ENCODE measurements at regions not wholly inside any gene's neighbourhood (a gene's known extent, or its start where the extent isn't known, plus 50 kb on each side); places are given as distances from the start of the nearest gene placed in this dataset.

- Histone ChIP-seq H3K4me1 (peaks cover 0 to 37% (median 23%) of the 10 kb centered on the region in 4 donors), H3K9me3 (no peaks in the 10 kb centered on the region), H3K36me3 (no peaks in the 10 kb centered on the region), H3K27me3 (no peaks in the 10 kb centered on the region), H3K27ac (no peak overlapping the region), H3K4me3 (no peak overlapping the region)
- WGBS, 2 donors = 86 to 94% methylated on average over 1 of the region's 1 CpG
- TF ChIP-seq, protein P1, sequence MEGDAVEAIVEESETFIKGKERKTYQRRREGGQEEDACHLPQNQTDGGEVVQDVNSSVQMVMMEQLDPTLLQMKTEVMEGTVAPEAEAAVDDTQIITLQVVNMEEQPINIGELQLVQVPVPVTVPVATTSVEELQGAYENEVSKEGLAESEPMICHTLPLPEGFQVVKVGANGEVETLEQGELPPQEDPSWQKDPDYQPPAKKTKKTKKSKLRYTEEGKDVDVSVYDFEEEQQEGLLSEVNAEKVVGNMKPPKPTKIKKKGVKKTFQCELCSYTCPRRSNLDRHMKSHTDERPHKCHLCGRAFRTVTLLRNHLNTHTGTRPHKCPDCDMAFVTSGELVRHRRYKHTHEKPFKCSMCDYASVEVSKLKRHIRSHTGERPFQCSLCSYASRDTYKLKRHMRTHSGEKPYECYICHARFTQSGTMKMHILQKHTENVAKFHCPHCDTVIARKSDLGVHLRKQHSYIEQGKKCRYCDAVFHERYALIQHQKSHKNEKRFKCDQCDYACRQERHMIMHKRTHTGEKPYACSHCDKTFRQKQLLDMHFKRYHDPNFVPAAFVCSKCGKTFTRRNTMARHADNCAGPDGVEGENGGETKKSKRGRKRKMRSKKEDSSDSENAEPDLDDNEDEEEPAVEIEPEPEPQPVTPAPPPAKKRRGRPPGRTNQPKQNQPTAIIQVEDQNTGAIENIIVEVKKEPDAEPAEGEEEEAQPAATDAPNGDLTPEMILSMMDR (IDR thresholded peaks at IDR 0.05) = no peak
- no peak for TF ChIP-seq POLR2A (IDR thresholded peaks at IDR 0.05)
- no peak for TF ChIP-seq POLR2AphosphoS5 (IDR thresholded peaks at IDR 0.05)
- TF ChIP-seq EP300 (IDR thresholded peaks at IDR 0.05) = no peak
- intact Hi-C loops (cut with DNase I) = no loop called here
- DNase-seq = no peak
Observed at GRCh38 chr5:33316773-33317172, 124.0 kb upstream of the TARS1 start.

DNA sequence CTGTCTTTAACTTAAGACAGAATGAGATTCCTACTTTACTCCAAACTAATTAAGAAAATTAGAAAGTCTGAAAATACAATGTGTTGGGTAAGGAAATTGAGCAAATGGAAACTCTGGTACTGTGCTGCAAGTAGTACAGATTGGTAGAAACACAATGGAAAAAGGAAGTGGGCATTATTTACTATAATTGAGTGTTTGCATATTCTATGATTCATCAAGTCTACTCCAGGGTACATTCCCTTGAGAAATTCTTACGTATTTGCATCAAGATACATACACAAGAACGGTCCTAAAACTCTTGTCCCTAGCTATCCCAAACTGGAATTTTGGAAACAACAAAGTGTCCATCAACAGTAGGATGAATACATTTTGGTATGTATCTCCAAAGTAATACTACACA, 123.5 kb upstream of the TARS1 start:
- H3K9me3 ChIP-seq = no peaks in the 10 kb centered on the region
- 70 to 89% methylated on average over 2 of the region's 2 CpGs for WGBS, 2 donors
- intact Hi-C loops (cut with DNase I) = no loop called here

DNA sequence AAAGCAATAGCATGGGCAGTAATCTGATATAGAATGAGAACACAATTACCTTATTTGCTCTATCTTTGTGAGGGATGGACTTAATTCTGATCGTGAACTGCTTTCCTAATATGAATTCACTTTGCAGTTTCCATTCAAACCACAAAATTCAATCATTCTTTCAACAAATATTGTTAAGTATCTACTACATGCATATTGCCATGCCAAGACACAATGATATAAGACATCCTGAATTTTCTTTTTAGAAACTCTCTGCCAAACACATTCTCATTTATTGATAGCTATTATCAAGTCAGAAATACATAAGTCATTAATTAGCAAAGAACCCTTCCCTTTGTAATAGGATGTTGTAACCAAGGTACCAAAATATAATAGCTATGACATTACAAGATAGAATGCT, 121.6 kb upstream of the TARS1 start:
- H3K27ac ChIP-seq = peak overlapping the region in 3 of 4 donors; percentile 55 to 77 (median 75)
- 75 to 88% methylated on average over 1 of the region's 1 CpG for WGBS, 2 donors

More for the DNA sequence above, 123.5 kb upstream of the TARS1 start:
- no peak for DNase-seq
- Histone ChIP-seq H3K27me3 (no peaks in the 10 kb centered on the region), H3K36me3 (no peaks in the 10 kb centered on the region), H3K4me3 (no peak overlapping the region), H3K4me1 (peaks cover 0 to 32% (median 21%) of the 10 kb centered on the region in 4 donors), H3K27ac (peak overlapping the region in 1 of 4 donors; percentile 77)
- no peak for TF ChIP-seq EP300 (IDR thresholded peaks at IDR 0.05)
- no peak for TF ChIP-seq POLR2AphosphoS5 (IDR thresholded peaks at IDR 0.05)
- TF ChIP-seq POLR2A (IDR thresholded peaks at IDR 0.05) = no peak
- TF ChIP-seq, protein P1 (IDR thresholded peaks at IDR 0.05) = no peak

DNA sequence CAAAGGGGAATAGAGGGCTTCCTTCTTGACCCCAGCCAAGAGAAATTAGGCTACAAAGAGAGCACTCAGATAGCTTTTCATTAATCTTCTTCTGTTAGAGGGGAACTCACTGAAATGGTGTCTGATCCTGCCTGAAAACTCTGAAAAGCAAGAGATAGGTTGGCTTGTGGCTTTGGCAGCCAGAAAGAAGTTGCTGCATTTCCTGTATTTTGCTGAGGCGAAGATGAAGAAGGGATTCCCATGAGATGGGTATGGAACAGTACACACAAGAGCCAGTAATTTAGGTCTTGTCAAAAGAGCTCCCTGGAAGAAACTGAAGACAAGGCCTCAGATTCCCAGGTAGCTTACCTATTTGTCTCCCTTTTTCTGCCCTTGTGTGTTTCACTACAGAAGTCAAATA, 120.9 kb upstream of the TARS1 start:
- TF ChIP-seq EP300 (IDR thresholded peaks at IDR 0.05) (no peak), POLR2AphosphoS5 (IDR thresholded peaks at IDR 0.05) (no peak), POLR2A (IDR thresholded peaks at IDR 0.05) (no peak)
- TF ChIP-seq, protein P1 (IDR thresholded peaks at IDR 0.05) = no peak
- H3K27me3 ChIP-seq = no peaks in the 10 kb centered on the region
- intact Hi-C loops (cut with DNase I) = loop anchor here (5.0 kb wide), 2 partner anchors 42 to 87 kb away; no protein-coding TSS in a partner anchor
- H3K27ac ChIP-seq = peak overlapping the region; percentile 55 to 77 (median 72)
- no peak for DNase-seq
- 50 to 87% methylated on average over 1 of the region's 1 CpG for WGBS, 2 donors
- no peaks in the 10 kb centered on the region for H3K9me3 ChIP-seq
- H3K4me1 ChIP-seq = peaks cover 0 to 38% (median 26%) of the 10 kb centered on the region in 4 donors
- H3K4me3 ChIP-seq = no peak overlapping the region
- H3K36me3 ChIP-seq = no peaks in the 10 kb centered on the region

More for the DNA sequence above, 121.6 kb upstream of the TARS1 start:
- H3K36me3 ChIP-seq = no peaks in the 10 kb centered on the region
- H3K27me3 ChIP-seq = no peaks in the 10 kb centered on the region
- TF ChIP-seq POLR2A (IDR thresholded peaks at IDR 0.05) (no peak), EP300 (IDR thresholded peaks at IDR 0.05) (no peak)
- TF ChIP-seq, protein P1 (IDR thresholded peaks at IDR 0.05) = no peak
- DNase-seq = no peak
- H3K4me3 ChIP-seq = no peak overlapping the region
- H3K4me1 ChIP-seq = peaks cover 0 to 31% (median 20%) of the 10 kb centered on the region in 4 donors
- intact Hi-C loops (cut with DNase I) = no loop called here
- H3K9me3 ChIP-seq = no peaks in the 10 kb centered on the region

DNA sequence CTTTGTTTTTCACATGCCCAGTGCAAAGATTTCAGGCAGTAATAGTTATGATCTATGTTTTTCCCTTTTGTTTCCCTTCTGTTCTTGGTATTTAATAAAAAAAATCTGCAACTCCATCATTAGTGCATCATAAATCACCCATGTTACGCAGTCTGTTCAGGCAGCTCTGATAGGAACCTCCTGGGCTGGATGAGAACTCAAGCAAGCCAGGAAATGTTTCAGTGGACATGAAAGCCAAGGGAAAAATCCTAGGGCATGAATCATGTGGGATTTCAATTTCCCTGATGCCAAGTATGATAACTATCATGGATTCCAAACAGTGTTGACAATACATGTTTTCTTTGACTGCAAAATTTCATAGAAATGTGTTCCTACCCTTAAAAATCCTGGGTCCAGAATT, 119.7 kb upstream of the TARS1 start:
- Histone ChIP-seq H3K27ac (peak overlapping the region; percentile 55 to 77 (median 72)), H3K4me1 (peaks cover 0 to 50% (median 37%) of the 10 kb centered on the region in 4 donors), H3K9me3 (no peaks in the 10 kb centered on the region), H3K36me3 (no peaks in the 10 kb centered on the region), H3K4me3 (no peak overlapping the region), H3K27me3 (no peaks in the 10 kb centered on the region)
- DNase-seq = peak; percentile 87
- 75 to 93% methylated on average over 1 of the region's 1 CpG for WGBS, 2 donors
- intact Hi-C loops (cut with DNase I) = loop anchor here (5.0 kb wide), 2 partner anchors 41 to 86 kb away; no protein-coding TSS in a partner anchor
- peak in 2 of 4 donors; percentile 19 to 56 for TF ChIP-seq EP300 (IDR thresholded peaks at IDR 0.05)
- peak; percentile 79 to 81 (median 80) for TF ChIP-seq POLR2AphosphoS5 (IDR thresholded peaks at IDR 0.05)
- no peak for TF ChIP-seq POLR2A (IDR thresholded peaks at IDR 0.05)
- TF ChIP-seq, protein P1 (IDR thresholded peaks at IDR 0.05) = no peak
